ENCODE measurements at regions not wholly inside any gene's neighbourhood (a gene's known extent, or its start where the extent isn't known, plus 50 kb on each side); places are given as distances from the start of the nearest gene placed in this dataset.

- TF ChIP-seq CTCF (IDR thresholded peaks at IDR 0.05; ENCODE audit: low read depth, low read length), result no peak
- no peak for DNase-seq (ENCODE audit: extremely low read depth, low read depth)
Observed at GRCh38 chr4:33400504-33400903, 2680.3 kb downstream of the PCDH7 start.

GRCh38 chr4:33407496-33407895 is 2687.3 kb downstream of the PCDH7 start:
- no peak for TF ChIP-seq CTCF (IDR thresholded peaks at IDR 0.05; ENCODE audit: low read depth, low read length)
- DNase-seq (ENCODE audit: extremely low read depth, low read depth), result no peak

GRCh38 chr4:33411182-33411581 is 2691.0 kb downstream of the PCDH7 start:
- TF ChIP-seq CTCF (IDR thresholded peaks at IDR 0.05; ENCODE audit: low read depth, low read length), result no peak
- no peak for DNase-seq (ENCODE audit: extremely low read depth, low read depth)

- TF ChIP-seq CTCF (IDR thresholded peaks at IDR 0.05; ENCODE audit: low read depth, low read length), result no peak
- no peak for DNase-seq (ENCODE audit: extremely low read depth, low read depth)
Observed at GRCh38 chr4:33421887-33422286, 2701.7 kb downstream of the PCDH7 start.

GRCh38 chr4:33422656-33423055 is 2702.5 kb downstream of the PCDH7 start:
- DNase-seq (ENCODE audit: extremely low read depth, low read depth), result no peak
- TF ChIP-seq CTCF (IDR thresholded peaks at IDR 0.05; ENCODE audit: low read depth, low read length), result no peak

- TF ChIP-seq CTCF (IDR thresholded peaks at IDR 0.05; ENCODE audit: low read depth, low read length), result no peak
- DNase-seq (ENCODE audit: extremely low read depth, low read depth), result no peak
Observed at GRCh38 chr4:33425936-33426335, 2705.8 kb downstream of the PCDH7 start.

GRCh38 chr4:33427676-33428075 is 2707.5 kb downstream of the PCDH7 start:
- TF ChIP-seq CTCF (IDR thresholded peaks at IDR 0.05; ENCODE audit: low read depth, low read length), result no peak
- DNase-seq (ENCODE audit: extremely low read depth, low read depth), result no peak
